SK-N-SH (cell line): ENCODE measurements at regions not wholly inside any gene's neighbourhood (a gene's known extent, or its start where the extent isn't known, plus 50 kb on each side); places are given as distances from the start of the nearest gene placed in this dataset.

Source experiments
- EP300 ChIP-seq, 2 experiments: IDR thresholded peaks; 2 replicates each; pipeline versions ENCODE4 v1.4.0 to v1.6.1; 2012; ENCODE audit warnings: borderline replicate concordance in 1 of 2, low read depth in 1 of 2, low read length in 1 of 2
- FOXM1 ChIP-seq: IDR thresholded peaks from 2 replicates; pipeline ENCODE4 v1.4.0; 2012; ENCODE audit warnings: low read depth, mild to moderate bottlenecking
- JUND ChIP-seq: IDR thresholded peaks from 2 replicates; pipeline ENCODE4 v1.4.0; 2012
- POLR2AphosphoS5 ChIP-seq: IDR thresholded peaks from 2 replicates; pipeline ENCODE4 v1.6.1; 2012; ENCODE audit warnings: low read depth, low read length
- RFX5 ChIP-seq: IDR thresholded peaks from 2 replicates; pipeline ENCODE4 v1.6.1; 2012; ENCODE audit warnings: mild to moderate bottlenecking, improper control_type of control experiment, low read length
- TF ChIP-seq, protein P1 (sequence below): fragments of 200-600 bp; sonication (generic); IDR thresholded peaks from 2 replicates; pipeline ENCODE4 v1.6.1; 2017; ENCODE audit warnings: antibody characterized with exemption, mild to moderate bottlenecking, moderate library complexity

DNA sequence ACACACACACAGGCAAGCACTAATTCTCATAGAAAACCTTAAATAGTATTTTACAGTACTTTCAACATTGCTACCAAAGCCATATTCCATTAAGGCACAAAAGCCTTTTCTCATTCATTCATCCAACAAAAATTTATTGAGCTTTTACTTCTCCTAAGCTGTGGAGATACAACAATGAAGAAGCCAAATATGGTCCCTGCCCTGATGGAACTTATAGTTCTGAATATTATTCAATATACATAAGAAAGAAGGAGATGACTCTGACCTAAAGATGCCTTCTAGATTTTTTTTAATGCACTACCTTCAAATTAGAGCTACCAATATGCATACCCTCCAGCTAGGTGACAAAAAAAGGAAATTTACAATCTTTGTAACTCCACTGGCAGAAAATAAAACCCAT, 90.0 kb upstream of the WDR44 start:
- TF ChIP-seq, protein P1, sequence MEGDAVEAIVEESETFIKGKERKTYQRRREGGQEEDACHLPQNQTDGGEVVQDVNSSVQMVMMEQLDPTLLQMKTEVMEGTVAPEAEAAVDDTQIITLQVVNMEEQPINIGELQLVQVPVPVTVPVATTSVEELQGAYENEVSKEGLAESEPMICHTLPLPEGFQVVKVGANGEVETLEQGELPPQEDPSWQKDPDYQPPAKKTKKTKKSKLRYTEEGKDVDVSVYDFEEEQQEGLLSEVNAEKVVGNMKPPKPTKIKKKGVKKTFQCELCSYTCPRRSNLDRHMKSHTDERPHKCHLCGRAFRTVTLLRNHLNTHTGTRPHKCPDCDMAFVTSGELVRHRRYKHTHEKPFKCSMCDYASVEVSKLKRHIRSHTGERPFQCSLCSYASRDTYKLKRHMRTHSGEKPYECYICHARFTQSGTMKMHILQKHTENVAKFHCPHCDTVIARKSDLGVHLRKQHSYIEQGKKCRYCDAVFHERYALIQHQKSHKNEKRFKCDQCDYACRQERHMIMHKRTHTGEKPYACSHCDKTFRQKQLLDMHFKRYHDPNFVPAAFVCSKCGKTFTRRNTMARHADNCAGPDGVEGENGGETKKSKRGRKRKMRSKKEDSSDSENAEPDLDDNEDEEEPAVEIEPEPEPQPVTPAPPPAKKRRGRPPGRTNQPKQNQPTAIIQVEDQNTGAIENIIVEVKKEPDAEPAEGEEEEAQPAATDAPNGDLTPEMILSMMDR = no peak
- no peak for TF ChIP-seq RFX5
- TF ChIP-seq JUND = no peak
- TF ChIP-seq EP300 (IDR thresholded peaks at IDR 0.05; ENCODE audit: borderline replicate concordance in 1 of 2, low read depth in 1 of 2, low read length in 1 of 2) = no peak
- no peak for TF ChIP-seq FOXM1
- TF ChIP-seq POLR2AphosphoS5 = no peak
